NCI-H128 (cell line): ENCODE measurements at regions not wholly inside any gene's neighbourhood (a gene's known extent, or its start where the extent isn't known, plus 50 kb on each side); places are given as distances from the start of the nearest gene placed in this dataset.

Experiments used
- DNase-seq: peaks from one replicate; lab custom pipeline; 2025; ENCODE audit not compliant: unreplicated experiment; lab: John Stamatoyannopoulos, UW

- no peak for DNase-seq
Measured at GRCh38 chr20:11372876-11373790, 544.6 kb upstream of the BTBD3 start.

GRCh38 chr20:11375335-11375734 lies 542.4 kb upstream of the BTBD3 start:
- no peak for DNase-seq

GRCh38 chr20:11375966-11376365 lies 541.7 kb upstream of the BTBD3 start:
- no peak for DNase-seq

DNA sequence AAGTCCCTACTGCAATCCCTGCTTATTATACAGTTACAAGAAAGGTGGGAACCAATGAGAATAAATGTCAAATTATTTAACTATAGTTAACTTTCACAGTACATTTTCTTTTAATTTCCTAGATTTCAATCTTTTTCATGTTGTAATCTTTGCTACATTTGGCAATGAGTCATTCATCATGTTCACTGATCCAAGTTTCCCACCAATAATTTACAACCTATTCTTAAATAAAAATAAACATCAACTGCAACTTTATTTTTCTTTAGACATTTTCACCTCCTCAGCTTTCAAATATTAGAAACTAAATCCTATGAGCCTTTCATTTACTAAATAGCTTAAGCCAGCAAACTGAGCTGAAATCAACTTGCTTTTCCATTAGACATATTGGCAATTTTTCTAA lies 541.3 kb upstream of the BTBD3 start:
- DNase-seq, result no peak

- no peak for DNase-seq
Measured at GRCh38 chr20:11376998-11377397, 540.7 kb upstream of the BTBD3 start.

- DNase-seq, result no peak
Measured at GRCh38 chr20:11377761-11378160, 539.9 kb upstream of the BTBD3 start.

GRCh38 chr20:11378252-11378651 lies 539.4 kb upstream of the BTBD3 start:
- no peak for DNase-seq

GRCh38 chr20:11379257-11380011 lies 538.3 kb upstream of the BTBD3 start:
- no peak for DNase-seq

GRCh38 chr20:11380283-11380682 lies 537.4 kb upstream of the BTBD3 start:
- no peak for DNase-seq

DNA sequence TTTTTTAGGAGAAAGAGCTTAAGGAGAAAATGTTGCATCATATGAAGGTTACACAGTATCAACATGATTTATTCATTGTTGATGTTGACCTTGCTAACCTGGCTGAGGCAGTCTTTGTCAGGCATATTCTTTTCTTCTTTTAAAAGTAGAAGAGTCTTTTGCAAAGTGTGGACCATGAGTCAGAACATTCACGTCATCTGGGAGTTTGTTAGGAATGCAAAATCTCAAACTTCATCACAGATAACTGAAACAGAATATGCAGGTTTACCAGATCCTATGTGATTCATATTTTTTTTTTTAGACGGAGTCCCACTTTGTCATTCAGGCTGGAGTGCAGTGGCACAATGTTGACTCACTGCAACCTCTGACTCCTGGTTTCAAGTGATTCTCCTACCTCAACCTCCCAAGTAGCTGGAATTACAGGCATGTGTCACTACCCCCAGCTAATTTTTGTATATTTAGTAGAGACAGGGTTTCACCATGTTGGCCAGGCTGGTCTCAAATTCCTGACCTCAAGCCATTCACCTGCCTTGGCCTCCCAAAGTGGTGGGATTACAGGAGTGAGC lies 530.4 kb upstream of the BTBD3 start:
- no peak for DNase-seq

- no peak for DNase-seq
Measured at GRCh38 chr20:11389186-11389585, 528.5 kb upstream of the BTBD3 start.

GRCh38 chr20:11391591-11391990 lies 526.1 kb upstream of the BTBD3 start:
- DNase-seq, result no peak

- no peak for DNase-seq
Measured at GRCh38 chr20:11394145-11394833, 523.4 kb upstream of the BTBD3 start.

DNA sequence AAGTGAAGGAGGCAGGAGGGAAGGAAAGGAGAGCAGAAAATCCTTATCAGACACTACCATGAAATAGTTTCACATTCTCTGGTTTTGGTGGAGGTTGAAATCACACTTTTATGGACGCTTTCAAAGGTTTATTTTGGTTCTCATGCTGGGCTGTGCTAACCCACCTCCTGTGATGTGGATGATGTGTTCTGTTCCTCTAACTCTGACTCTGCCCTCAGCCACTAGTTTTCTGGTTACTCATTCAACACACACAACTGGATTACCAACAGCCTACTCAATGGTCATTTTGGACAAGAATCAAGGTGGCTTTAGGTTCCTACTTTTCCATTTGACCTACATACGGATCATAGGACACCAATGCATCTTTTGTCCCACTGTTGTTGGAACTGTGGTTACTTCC lies 522.1 kb upstream of the BTBD3 start:
- no peak for DNase-seq

GRCh38 chr20:11401988-11402387 lies 515.7 kb upstream of the BTBD3 start:
- DNase-seq, result no peak

DNA sequence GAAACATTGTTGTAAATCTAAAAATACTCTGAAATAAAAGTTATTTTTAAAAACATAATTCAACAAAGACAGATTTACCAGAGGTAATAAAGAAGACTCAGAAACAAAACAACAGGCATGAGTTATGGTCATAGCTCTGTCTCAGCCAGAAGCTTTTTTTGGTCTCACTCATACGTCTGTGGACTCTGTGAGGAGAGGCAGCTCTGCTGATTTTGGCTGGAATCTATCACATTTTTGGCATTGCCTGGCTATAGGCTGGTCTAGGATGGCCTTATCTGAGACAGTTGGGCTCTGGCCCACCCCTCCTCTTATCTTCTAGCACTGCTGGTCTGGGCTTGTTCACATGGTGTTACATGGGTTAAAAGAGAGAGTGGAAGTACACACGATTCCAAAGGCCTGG lies 514.0 kb upstream of the BTBD3 start:
- no peak for DNase-seq

- no peak for DNase-seq
Measured at GRCh38 chr20:11406877-11407276, 510.8 kb upstream of the BTBD3 start.

GRCh38 chr20:11409561-11409960 lies 508.1 kb upstream of the BTBD3 start:
- no peak for DNase-seq

DNA sequence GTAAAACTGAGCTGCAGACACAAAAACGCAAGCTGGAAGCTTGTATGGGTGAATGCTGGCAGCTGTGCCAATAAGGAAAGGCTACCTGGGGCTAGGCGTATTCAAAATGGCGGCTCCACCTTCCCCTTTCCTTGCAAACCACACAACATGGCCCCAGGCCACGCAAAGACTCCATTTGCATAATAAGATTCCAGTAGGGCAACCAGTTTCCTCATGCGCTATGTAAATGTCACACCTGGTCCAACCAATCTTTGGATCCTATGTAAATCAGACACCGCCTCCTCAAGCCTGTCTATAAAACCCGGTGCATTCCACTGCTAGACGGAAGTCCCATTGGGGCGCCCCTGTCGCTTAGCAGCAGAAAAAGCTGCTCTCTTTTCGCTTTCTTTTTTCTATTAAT lies 505.9 kb upstream of the BTBD3 start:
- no peak for DNase-seq

DNA sequence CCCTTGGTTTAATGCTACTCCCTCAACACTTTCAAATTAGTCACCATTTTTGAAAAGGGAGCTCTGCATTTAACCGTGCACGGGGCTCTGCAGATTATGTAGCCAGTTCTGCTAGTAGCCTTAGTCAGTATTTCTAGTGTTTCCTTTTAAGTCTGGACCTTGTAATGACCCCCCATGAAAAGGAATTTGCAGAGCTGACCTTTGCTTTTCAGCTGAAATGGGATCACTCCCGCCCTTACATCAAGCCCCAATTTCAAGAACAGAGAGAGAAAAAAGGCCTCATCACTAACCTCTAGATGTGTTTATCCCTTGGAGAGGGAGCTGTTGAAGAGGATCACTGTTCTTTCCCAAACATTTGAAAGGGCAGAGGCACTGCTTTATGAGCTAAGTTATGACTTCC lies 490.7 kb upstream of the BTBD3 start:
- no peak for DNase-seq

DNA sequence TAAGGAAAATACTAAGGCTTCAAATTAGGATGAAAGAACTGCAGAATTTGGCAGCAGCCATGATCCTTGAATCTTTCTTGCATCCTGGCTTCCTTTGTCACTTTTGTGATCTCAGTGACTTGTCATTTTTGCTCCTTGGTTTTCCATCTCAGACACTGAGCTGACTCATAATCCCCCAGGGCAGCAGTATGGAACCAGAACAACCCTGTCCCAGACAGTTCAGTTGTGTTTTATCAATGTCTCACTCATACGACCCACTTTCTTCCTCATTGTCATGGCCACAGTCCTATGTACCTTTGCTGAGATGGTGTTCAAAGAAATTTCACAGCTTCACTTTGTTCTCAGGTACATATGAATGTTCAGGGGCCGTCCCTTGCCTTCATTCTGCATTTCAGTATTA lies 488.5 kb upstream of the BTBD3 start:
- no peak for DNase-seq
